Stimulated activated CD4-positive, alpha-beta T cell treated with anti-CD3 and anti-CD28 coated beads, Interleukin-15, amount 100 ng/mL, for 48 hours (primary cell): ENCODE measurements at regions not wholly inside any gene's neighbourhood (a gene's known extent, or its start where the extent isn't known, plus 50 kb on each side); places are given as distances from the start of the nearest gene placed in this dataset.

Experiments
- DNase-seq, 2 donors: peaks; one replicate each; pipeline ENCODE4 v3.0.0-alpha.2; 2020; ENCODE audit warnings: low read depth in 2 of 2

GRCh38 chr11:110928391-110928790 lies 216.2 kb upstream of the ARHGAP20 start:
- no peak for DNase-seq

- no peak for DNase-seq
Measured at GRCh38 chr11:110921742-110922521, 209.7 kb upstream of the ARHGAP20 start.

- DNase-seq = no peak
Measured at GRCh38 chr11:110919241-110919922, 207.1 kb upstream of the ARHGAP20 start.

GRCh38 chr11:110918351-110918750 lies 206.1 kb upstream of the ARHGAP20 start:
- DNase-seq = no peak

- DNase-seq = no peak
Measured at GRCh38 chr11:110912437-110912836, 200.2 kb upstream of the ARHGAP20 start.

- no peak for DNase-seq
Measured at GRCh38 chr11:110910384-110910783, 198.1 kb upstream of the ARHGAP20 start.

- no peak for DNase-seq
Measured at GRCh38 chr11:110909336-110909735, 197.1 kb upstream of the ARHGAP20 start.

GRCh38 chr11:110908401-110909105 lies 196.3 kb upstream of the ARHGAP20 start:
- DNase-seq = no peak

GRCh38 chr11:110907629-110908028 lies 195.4 kb upstream of the ARHGAP20 start:
- no peak for DNase-seq

- no peak for DNase-seq
Measured at GRCh38 chr11:110903830-110904229, 191.6 kb upstream of the ARHGAP20 start.

GRCh38 chr11:110903378-110903777 lies 191.1 kb upstream of the ARHGAP20 start:
- DNase-seq = no peak

GRCh38 chr11:110901441-110901840 lies 189.2 kb upstream of the ARHGAP20 start:
- DNase-seq = no peak

- no peak for DNase-seq
Measured at GRCh38 chr11:110900426-110900825, 188.2 kb upstream of the ARHGAP20 start.

- DNase-seq = no peak
Measured at GRCh38 chr11:110897035-110897434, 184.8 kb upstream of the ARHGAP20 start.

GRCh38 chr11:110896358-110896757 lies 184.1 kb upstream of the ARHGAP20 start:
- DNase-seq = no peak

- DNase-seq = no peak
Measured at GRCh38 chr11:110894224-110894623, 182.0 kb upstream of the ARHGAP20 start.

- DNase-seq = no peak
Measured at GRCh38 chr11:110892741-110893285, 180.6 kb upstream of the ARHGAP20 start.

- DNase-seq = no peak
Measured at GRCh38 chr11:110891411-110891810, 179.2 kb upstream of the ARHGAP20 start.

- DNase-seq = no peak
Measured at GRCh38 chr11:110890995-110891394, 178.8 kb upstream of the ARHGAP20 start.

- no peak for DNase-seq
Measured at GRCh38 chr11:110886288-110886970, 174.2 kb upstream of the ARHGAP20 start.

GRCh38 chr11:110883256-110883655 lies 171.0 kb upstream of the ARHGAP20 start:
- DNase-seq = no peak

- no peak for DNase-seq
Measured at GRCh38 chr11:110878513-110878912, 166.3 kb upstream of the ARHGAP20 start.
